ENCODE measurements at regions not wholly inside any gene's neighbourhood (a gene's known extent, or its start where the extent isn't known, plus 50 kb on each side); places are given as distances from the start of the nearest gene placed in this dataset.

- no peak overlapping the region for H3K4me3 ChIP-seq (ENCODE audit: low read depth, low read length)
- no peak for TF ChIP-seq CTCF (conservative IDR thresholded peaks at IDR 0.05; ENCODE audit: low read depth, low read length)
- DNase-seq (ENCODE audit: low read depth) = no peak
Observed at GRCh38 chr5:117761186-117761585, 1186.6 kb upstream of the SEMA6A start.

GRCh38 chr5:117759849-117760499 is 1185.4 kb upstream of the SEMA6A start:
- no peak overlapping the region for H3K4me3 ChIP-seq (ENCODE audit: low read depth, low read length)
- DNase-seq (ENCODE audit: low read depth) = no peak
- TF ChIP-seq CTCF (conservative IDR thresholded peaks at IDR 0.05; ENCODE audit: low read depth, low read length) = no peak

DNA sequence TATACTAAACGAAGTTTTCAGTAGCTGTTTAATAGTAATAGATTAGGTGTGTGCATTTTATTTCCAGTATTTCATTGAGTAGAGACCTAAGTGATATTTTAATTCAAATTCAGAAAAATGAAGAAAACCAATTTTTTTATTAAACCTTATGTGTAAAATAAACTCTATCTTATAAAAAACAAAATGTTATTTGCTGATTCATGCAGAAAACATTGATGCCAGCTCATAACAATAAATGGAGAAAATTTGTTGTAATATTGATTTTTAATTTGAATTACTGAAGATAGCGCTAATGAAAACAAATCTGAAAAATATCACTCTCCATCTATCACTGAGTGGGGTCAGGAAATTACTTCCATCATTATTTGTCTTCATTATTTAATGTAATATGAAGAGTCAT is 1177.8 kb upstream of the SEMA6A start:
- H3K4me3 ChIP-seq (ENCODE audit: low read depth, low read length) = no peak overlapping the region
- DNase-seq (ENCODE audit: low read depth) = no peak
- no peak for TF ChIP-seq CTCF (conservative IDR thresholded peaks at IDR 0.05; ENCODE audit: low read depth, low read length)

DNA sequence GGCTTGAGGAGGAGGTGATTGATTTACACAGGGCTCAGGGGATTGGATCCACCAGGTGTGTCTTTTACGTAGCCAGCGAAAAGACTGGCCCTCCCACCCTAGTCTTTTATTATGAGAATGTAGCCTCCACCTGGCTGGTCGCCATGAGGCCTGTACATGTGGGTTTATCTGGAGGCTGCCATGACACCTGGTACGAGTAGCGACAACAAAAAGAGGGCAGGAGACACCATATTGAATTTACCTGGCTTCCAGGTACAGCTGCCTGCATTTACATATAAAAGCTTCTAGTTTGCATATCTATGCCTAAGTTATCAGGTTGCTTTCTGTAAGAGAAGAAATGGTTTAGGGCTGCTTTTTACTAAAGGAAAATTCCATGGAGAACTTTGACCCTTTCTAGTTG is 1173.7 kb upstream of the SEMA6A start:
- H3K4me3 ChIP-seq (ENCODE audit: low read depth, low read length) = no peak overlapping the region
- DNase-seq (ENCODE audit: low read depth) = no peak
- TF ChIP-seq CTCF (conservative IDR thresholded peaks at IDR 0.05; ENCODE audit: low read depth, low read length) = no peak

DNA sequence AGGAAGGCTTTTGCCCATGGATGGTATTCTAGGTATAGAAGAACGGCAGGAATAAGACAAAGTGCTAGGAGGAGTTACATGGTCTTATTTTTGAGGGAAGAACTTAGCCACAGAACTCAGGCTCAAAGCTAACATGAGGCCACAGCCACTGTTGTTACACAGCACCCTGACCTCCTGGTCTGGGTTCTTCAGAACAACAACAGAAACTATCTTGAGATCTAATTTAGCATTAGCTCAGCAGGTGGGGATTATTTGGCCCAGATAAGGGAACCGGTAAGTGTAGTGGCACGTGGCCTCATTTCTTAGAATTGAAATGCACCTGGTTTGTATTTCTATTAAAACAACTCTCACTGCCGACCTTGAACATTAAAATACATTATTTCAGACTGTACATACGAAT is 1168.7 kb upstream of the SEMA6A start:
- DNase-seq (ENCODE audit: low read depth) = no peak
- H3K4me3 ChIP-seq (ENCODE audit: low read depth, low read length) = no peak overlapping the region
- no peak for TF ChIP-seq CTCF (conservative IDR thresholded peaks at IDR 0.05; ENCODE audit: low read depth, low read length)

DNA sequence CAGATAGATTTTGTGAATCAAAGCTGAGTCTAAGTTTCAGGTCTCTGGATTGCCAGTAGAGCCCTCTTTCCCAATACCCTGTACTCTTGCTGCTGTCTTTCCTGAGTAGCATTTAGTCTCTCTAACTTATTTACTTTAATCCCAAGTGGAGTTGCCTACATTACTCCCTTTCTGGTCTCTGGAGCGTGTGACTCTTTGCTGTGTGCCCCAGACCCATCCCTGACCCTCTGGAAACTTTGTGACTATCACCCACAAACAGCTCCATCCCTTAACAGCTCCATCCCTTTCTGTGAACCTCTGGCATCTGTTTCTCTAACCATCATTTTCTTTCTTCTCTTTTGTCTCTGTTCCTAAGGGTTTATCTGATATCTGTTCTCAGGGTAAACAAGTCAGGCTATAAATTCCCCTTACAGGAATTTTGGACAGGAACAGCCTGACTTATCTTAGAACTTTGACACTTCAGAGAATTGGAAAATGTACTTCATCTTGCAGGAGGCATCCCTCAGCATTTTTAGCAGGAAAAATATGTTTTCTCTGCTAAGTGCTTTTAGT is 1167.1 kb upstream of the SEMA6A start:
- DNase-seq (ENCODE audit: low read depth) = no peak
- H3K4me3 ChIP-seq (ENCODE audit: low read depth, low read length) = no peak overlapping the region
- no peak for TF ChIP-seq CTCF (conservative IDR thresholded peaks at IDR 0.05; ENCODE audit: low read depth, low read length)

GRCh38 chr5:117740268-117740667 is 1165.6 kb upstream of the SEMA6A start:
- DNase-seq (ENCODE audit: low read depth) = no peak
- TF ChIP-seq CTCF (conservative IDR thresholded peaks at IDR 0.05; ENCODE audit: low read depth, low read length) = no peak
- H3K4me3 ChIP-seq (ENCODE audit: low read depth, low read length) = no peak overlapping the region
